ENCODE measurements at regions not wholly inside any gene's neighbourhood (a gene's known extent, or its start where the extent isn't known, plus 50 kb on each side); places are given as distances from the start of the nearest gene placed in this dataset.

- DNase-seq = no peak
Measured at GRCh38 chr18:14905350-14905749, 157.4 kb downstream of the ANKRD30B start.

GRCh38 chr18:14905979-14906378 is 158.0 kb downstream of the ANKRD30B start:
- DNase-seq = no peak

- DNase-seq = no peak
Measured at GRCh38 chr18:14907420-14907819, 159.4 kb downstream of the ANKRD30B start.

GRCh38 chr18:14908541-14908940 is 160.6 kb downstream of the ANKRD30B start:
- no peak for DNase-seq

GRCh38 chr18:14912967-14913366 is 165.0 kb downstream of the ANKRD30B start:
- DNase-seq = no peak

GRCh38 chr18:14914121-14914520 is 166.1 kb downstream of the ANKRD30B start:
- DNase-seq = no peak

GRCh38 chr18:14914771-14915170 is 166.8 kb downstream of the ANKRD30B start:
- DNase-seq = no peak

GRCh38 chr18:14916181-14916580 is 168.2 kb downstream of the ANKRD30B start:
- no peak for DNase-seq

- DNase-seq = no peak
Measured at GRCh38 chr18:14916851-14917250, 168.9 kb downstream of the ANKRD30B start.

- no peak for DNase-seq
Measured at GRCh38 chr18:14917311-14917710, 169.3 kb downstream of the ANKRD30B start.

- no peak for DNase-seq
Measured at GRCh38 chr18:14919666-14920065, 171.7 kb downstream of the ANKRD30B start.

- DNase-seq = no peak
Measured at GRCh38 chr18:14921031-14921430, 173.1 kb downstream of the ANKRD30B start.

GRCh38 chr18:14921547-14921946 is 173.6 kb downstream of the ANKRD30B start:
- DNase-seq = no peak

- no peak for DNase-seq
Measured at GRCh38 chr18:14922031-14922430, 174.1 kb downstream of the ANKRD30B start.

GRCh38 chr18:14922965-14923565 is 175.1 kb downstream of the ANKRD30B start:
- no peak for DNase-seq

GRCh38 chr18:14924226-14924625 is 176.3 kb downstream of the ANKRD30B start:
- DNase-seq = no peak

GRCh38 chr18:14925281-14925709 is 177.3 kb downstream of the ANKRD30B start:
- no peak for DNase-seq

GRCh38 chr18:14927701-14928100 is 179.7 kb downstream of the ANKRD30B start:
- DNase-seq = no peak

- no peak for DNase-seq
Measured at GRCh38 chr18:14928396-14928795, 180.4 kb downstream of the ANKRD30B start.

- no peak for DNase-seq
Measured at GRCh38 chr18:14930076-14930475, 182.1 kb downstream of the ANKRD30B start.

GRCh38 chr18:14930576-14930975 is 182.6 kb downstream of the ANKRD30B start:
- no peak for DNase-seq

GRCh38 chr18:14933049-14933851 is 185.3 kb downstream of the ANKRD30B start:
- no peak for DNase-seq

- DNase-seq = no peak
Measured at GRCh38 chr18:14933964-14934363, 186.0 kb downstream of the ANKRD30B start.

GRCh38 chr18:14935210-14935609 is 187.2 kb downstream of the ANKRD30B start:
- DNase-seq = no peak

GRCh38 chr18:14936313-14936712 is 188.3 kb downstream of the ANKRD30B start:
- no peak for DNase-seq

Measured in suppressor macrophage treated with lipopolysaccharide for 1 hour (primary cell).